SK-N-MC (cell line): ENCODE measurements at regions not wholly inside any gene's neighbourhood (a gene's known extent, or its start where the extent isn't known, plus 50 kb on each side); places are given as distances from the start of the nearest gene placed in this dataset.
"Not testable (repeated sequence)": the region's sequence is repeated elsewhere in the genome, so short reads cannot be mapped to it uniquely, and the experiment has no call there.

Experiments
- DNase-seq: peaks from one replicate; pipeline ENCODE4 v3.0.0-alpha.2; 2011; ENCODE audit warnings: low read depth, low spot score
- H3K27ac ChIP-seq: fragments of 200-600 bp; sonication (generic); 2 replicates; pipeline ENCODE4 v1.5.1; 2016; ENCODE audit warnings: mixed run types
- H3K36me3 ChIP-seq: fragments of 200-600 bp; sonication (generic); 2 replicates; pipeline ENCODE4 v1.6.1; 2017; ENCODE audit warnings: antibody characterized with exemption, low read length, mixed read lengths; ENCODE audit not compliant: insufficient read depth
- H3K4me3 ChIP-seq: fragments of 200-600 bp; sonication (generic); 2 replicates; pipeline ENCODE4 v1.5.1; 2016
- H3K9ac ChIP-seq: fragments of 200-600 bp; sonication (generic); 2 replicates; pipeline ENCODE4 v1.8.0; 2017; ENCODE audit warnings: mixed run types, mixed read lengths; ENCODE audit not compliant: insufficient read length
- H3K9me3 ChIP-seq: fragments of 200-600 bp; sonication (generic); 2 replicates; pipeline ENCODE4 v1.6.1; 2017; ENCODE audit warnings: low read depth, mild to moderate bottlenecking, antibody characterized with exemption, low read length, moderate library complexity, mixed read lengths
- EZH2 ChIP-seq: fragments of 200-600 bp; sonication (generic); IDR thresholded peaks from one replicate; pipeline ENCODE4 v1.6.1; 2017; ENCODE audit warnings: antibody characterized with exemption
- FOXP2 ChIP-seq: optimal IDR thresholded peaks from 2 replicates; pipeline ENCODE3; 2011; ENCODE audit warnings: mild to moderate bottlenecking, moderate library complexity; ENCODE audit not compliant: insufficient read depth; ENCODE audit errors: extremely low read length, control extremely low read depth
- POLR2AphosphoS5 ChIP-seq: IDR thresholded peaks from 2 replicates; pipeline ENCODE4 v1.6.1; 2012; ENCODE audit warnings: mild to moderate bottlenecking, low read depth, low read length, borderline replicate concordance

DNA sequence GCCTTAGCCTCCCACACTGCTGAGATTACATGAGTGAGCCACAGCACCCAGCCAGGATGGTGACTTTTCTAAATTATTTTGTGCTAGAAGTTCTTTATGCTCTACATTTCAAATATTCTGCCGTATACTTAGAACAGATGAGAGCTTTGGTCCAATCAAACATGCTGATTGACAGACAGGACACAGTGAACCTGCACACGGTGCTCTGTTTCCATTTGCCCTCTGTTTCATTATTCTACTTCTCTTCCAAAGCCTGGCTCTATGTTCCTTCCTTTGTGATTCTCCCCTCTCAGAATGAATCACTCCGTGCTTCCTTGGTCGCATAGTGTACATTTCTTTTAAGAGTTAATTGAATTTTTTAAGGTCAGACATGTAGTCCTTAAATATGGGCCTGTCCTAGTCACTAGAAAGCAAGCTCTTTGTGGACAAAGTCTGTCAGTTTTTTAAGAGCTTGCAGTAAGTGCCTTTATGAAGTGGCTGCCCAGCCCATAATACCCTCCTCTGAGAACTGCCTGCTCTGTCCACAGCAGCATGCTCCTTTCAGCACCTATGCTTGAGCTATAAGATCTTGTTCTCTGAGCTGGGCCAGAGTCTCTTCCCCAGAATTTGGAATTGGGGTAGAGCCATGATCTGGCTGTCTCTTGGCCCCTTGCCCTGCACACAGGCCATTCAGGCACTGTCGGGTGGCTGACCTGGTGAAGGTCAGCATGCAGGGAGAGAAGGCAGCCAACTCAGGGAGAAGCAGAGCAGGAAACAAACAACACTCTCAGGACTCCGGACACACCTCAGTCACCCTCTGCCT is 66.8 kb upstream of the SLC44A3 start:
- Histone ChIP-seq H3K4me3 (no peak overlapping the region), H3K9me3 (no peaks in the 10 kb centered on the region), H3K27ac (no peak overlapping the region), H3K9ac (no peak overlapping the region), H3K36me3 (no peaks in the 10 kb centered on the region)
- DNase-seq = no peak
- no peak for TF ChIP-seq POLR2AphosphoS5
- TF ChIP-seq FOXP2 = no peak
- TF ChIP-seq EZH2 = no peak

DNA sequence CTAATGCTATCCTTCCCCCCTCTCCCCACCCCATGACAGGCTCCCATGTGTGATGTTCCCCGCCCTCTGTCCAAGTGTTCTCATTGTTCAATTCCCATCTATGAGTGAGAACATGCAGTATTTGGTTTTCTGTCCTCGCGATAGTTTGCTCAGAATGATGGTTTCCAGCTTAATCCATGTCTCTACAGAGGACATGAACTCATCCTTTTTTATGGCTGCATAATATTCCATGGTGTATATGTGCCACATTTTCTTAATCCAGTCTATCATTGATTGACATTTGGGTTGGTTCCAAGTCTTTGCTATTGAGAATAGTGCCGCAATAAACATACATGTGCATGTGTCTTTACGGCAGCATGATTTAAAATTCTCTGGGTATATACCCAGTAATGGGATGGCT is 68.7 kb upstream of the SLC44A3 start:
- not testable (repeated sequence) for H3K9me3 ChIP-seq, DNase-seq, H3K9ac ChIP-seq, H3K27ac ChIP-seq, H3K36me3 ChIP-seq, H3K4me3 ChIP-seq

DNA sequence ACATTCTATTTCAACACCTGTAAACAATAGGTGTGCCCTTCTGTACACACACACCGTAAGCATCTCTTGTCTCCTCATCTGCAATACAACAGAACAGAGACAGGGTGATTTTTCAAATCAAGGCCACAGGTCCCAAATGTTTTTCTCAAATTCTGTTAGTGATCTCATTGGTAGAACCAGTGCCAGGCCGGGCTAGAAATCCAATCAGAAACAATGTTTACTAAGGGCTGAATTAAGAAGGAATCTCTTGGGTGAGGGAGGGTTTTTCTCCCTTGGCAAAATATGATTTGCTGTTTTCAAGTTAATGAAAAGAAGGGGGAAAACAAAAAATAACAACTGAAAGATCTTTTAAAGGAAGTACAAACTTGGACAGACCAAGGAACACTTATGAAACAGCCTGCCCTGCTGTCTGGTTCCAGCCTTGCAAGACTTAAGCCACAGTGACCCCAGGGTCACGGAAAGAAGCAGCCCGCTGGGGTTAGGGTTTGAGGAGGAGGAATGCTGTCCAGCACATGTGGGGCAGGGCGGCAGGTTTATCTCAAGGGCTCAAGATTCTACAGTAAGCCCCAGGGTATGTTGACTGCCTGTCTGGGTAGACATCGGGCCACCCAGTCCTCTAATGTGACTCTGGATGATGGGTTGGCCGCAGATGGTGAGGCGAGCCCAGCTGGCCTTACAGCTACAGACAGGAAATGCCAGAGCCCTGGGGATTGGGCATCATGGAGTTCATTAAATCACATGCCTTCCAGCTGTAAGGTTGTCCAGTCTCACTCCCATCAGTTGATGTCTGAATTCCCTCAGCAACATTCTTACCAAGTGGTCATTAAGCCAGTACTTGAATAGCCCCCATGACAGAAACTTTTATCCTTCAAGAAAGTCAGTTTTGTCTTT is 73.3 kb upstream of the SLC44A3 start:
- Histone ChIP-seq H3K4me3 (no peak overlapping the region), H3K27ac (no peak overlapping the region), H3K9me3 (no peaks in the 10 kb centered on the region), H3K36me3 (no peaks in the 10 kb centered on the region), H3K9ac (no peak overlapping the region)
- DNase-seq = no peak
- no peak for TF ChIP-seq FOXP2
- no peak for TF ChIP-seq POLR2AphosphoS5
- TF ChIP-seq EZH2 = no peak

DNA sequence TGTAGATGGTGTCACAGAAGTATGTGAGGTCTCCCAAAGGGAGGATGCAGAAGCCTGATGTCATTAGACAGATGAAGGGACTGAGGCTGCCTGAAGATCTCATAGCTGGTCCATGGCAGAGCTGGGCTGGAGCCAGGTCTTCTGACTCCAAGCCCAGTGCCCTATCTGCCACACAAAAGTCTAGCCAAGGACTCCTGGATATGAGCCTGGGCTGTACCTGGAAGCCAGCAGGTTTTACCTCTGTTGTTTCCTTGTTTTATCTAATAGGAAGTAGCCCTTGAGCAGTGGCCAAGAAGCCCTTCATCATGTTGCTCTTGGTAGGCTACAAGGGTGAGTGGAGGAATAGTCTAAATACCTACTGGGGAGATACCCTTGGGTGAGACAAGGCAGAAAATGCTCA is 74.4 kb upstream of the SLC44A3 start:
- Histone ChIP-seq H3K27ac (no peak overlapping the region), H3K4me3 (no peak overlapping the region), H3K9ac (no peak overlapping the region), H3K36me3 (no peaks in the 10 kb centered on the region), H3K9me3 (no peaks in the 10 kb centered on the region)
- DNase-seq = no peak
- TF ChIP-seq FOXP2 = no peak
- TF ChIP-seq POLR2AphosphoS5 = no peak

DNA sequence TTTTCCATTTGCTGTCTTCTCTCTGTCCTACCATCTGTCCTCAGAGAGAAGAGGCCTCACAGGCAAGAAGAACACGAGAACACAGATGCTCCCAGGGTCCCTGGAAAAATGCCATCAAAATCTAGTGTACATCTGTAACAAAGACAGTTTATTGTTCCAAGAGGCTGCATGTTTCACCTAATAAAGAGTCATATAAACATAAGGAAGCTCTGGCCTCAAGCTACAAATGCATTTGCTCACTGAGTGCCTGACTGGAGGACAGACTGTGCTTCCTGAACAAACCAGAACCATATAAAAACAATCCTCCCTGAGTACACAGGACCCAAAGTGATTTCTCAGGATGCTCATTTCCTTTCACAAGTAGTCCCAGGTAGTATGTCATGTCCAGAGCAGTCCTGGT is 76.3 kb upstream of the SLC44A3 start:
- H3K9me3 ChIP-seq = no peaks in the 10 kb centered on the region
- no peaks in the 10 kb centered on the region for H3K36me3 ChIP-seq
- TF ChIP-seq POLR2AphosphoS5 (no peak), FOXP2 (no peak), EZH2 (no peak)
- DNase-seq = no peak
- no peak overlapping the region for H3K4me3 ChIP-seq
- H3K27ac ChIP-seq = no peak overlapping the region
- no peak overlapping the region for H3K9ac ChIP-seq

DNA sequence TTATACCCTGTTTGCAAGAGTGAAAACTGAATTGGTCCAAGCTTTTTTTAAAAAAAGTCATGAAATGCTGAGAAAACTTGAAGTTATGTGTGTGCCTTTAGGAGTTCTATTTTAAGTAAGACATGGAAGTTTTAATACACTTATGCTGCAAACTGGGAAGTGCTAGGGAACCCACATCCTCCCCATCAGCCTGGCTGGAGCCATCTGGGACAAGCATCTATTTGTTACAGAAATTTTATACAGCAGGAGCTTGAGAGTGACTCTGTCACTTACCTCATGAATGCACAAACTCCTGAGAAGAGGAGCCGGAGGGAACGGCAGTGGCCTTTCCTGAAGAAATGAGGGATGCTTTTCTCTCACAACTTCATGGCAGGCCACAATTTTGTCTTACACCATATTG is 78.2 kb upstream of the SLC44A3 start:
- Histone ChIP-seq H3K9ac (no peak overlapping the region), H3K4me3 (no peak overlapping the region), H3K27ac (no peak overlapping the region), H3K36me3 (no peaks in the 10 kb centered on the region), H3K9me3 (no peaks in the 10 kb centered on the region)
- no peak for DNase-seq
- no peak for TF ChIP-seq POLR2AphosphoS5
- TF ChIP-seq EZH2 = no peak
- TF ChIP-seq FOXP2 = no peak

DNA sequence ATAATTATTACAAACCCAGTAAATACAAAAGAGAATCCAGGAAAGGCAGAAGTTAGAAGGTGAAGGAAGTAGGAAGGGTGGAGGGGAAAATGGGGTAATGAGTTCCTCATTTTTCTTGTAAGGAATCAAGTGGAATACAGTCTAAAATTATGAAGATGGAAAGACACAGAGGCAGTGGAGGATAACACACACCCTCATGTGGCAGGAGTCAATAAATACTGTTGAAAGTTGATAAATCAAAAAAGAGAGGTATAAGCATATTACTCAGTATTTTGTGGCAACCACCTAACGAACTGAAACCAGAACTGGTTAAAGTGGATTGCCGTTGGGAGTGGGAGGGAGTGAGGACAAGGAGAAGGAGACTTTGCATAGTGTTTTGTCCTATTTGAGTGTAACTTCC is 78.6 kb upstream of the SLC44A3 start:
- Histone ChIP-seq H3K27ac (no peak overlapping the region), H3K9ac (no peak overlapping the region), H3K9me3 (no peaks in the 10 kb centered on the region), H3K4me3 (no peak overlapping the region), H3K36me3 (no peaks in the 10 kb centered on the region)
- DNase-seq = no peak
- TF ChIP-seq EZH2 (no peak), FOXP2 (no peak), POLR2AphosphoS5 (no peak)

DNA sequence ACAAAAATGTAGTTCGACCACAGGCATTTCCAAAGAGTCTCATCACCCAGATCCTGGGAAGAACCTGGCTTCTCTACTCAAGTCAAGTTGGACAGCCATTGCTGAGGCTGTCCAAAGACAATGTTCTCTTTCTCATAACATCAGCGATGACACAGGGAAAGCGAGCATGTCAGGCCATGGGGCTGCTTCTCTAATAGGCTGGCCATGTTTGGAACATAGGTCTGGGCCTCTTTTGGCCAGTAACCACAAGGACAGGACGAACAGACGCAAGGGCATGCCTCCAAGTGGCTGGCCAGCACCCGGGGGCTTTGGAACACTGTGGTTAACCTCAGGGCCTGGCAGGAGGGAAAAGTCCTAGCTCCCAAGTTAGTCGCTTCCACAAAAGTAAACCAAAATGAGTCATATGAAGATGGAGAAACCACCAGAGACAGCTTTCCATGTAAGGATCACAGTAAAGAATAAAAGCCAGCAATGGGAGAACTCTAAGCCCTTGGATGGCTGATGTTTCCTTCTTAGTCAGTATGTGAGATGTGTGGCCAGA is 80.6 kb upstream of the SLC44A3 start:
- no peak for DNase-seq
- TF ChIP-seq EZH2 = no peak
- no peak for TF ChIP-seq FOXP2
- TF ChIP-seq POLR2AphosphoS5 = no peak
- Histone ChIP-seq H3K36me3 (no peaks in the 10 kb centered on the region), H3K9me3 (no peaks in the 10 kb centered on the region), H3K4me3 (no peak overlapping the region), H3K27ac (no peak overlapping the region), H3K9ac (no peak overlapping the region)
